HEK293T (cell line): ENCODE measurements at regions not wholly inside any gene's neighbourhood (a gene's known extent, or its start where the extent isn't known, plus 50 kb on each side); places are given as distances from the start of the nearest gene placed in this dataset.

Experiments
- CTCF ChIA-PET: fragments of 350-600 bp; formaldehyde crosslinking; extraction: SDS; loops from one replicate; lab custom pipeline; 2021; ENCODE audit warnings: antibody characterized with exemption, inconsistent platforms; lab: Yijun Ruan, JAX
- POLR2A ChIA-PET: fragments of 350-600 bp; formaldehyde crosslinking; extraction: SDS; loops from one replicate; lab custom pipeline; 2020; ENCODE audit warnings: antibody characterized with exemption, inconsistent platforms; lab: Yijun Ruan, JAX
- DNase-seq: peaks from one replicate; pipeline ENCODE4 v3.0.0; 2012; ENCODE audit warnings: mixed read lengths; ENCODE audit errors: extremely low spot score
- ARNT ChIP-seq: fragments of 450-650 bp; IDR thresholded peaks from 2 replicates; pipeline ENCODE4 v1.6.1; 2017; ENCODE audit warnings: mild to moderate bottlenecking
- BHLHE40 ChIP-seq: fragments of 450-650 bp; IDR thresholded peaks from 2 replicates; pipeline ENCODE4 v1.6.1; 2016; ENCODE audit warnings: mild to moderate bottlenecking, moderate library complexity, borderline replicate concordance
- CTBP1 ChIP-seq: fragments of 450-650 bp; IDR thresholded peaks from 2 replicates; pipeline ENCODE4 v1.6.1; 2016; ENCODE audit warnings: borderline replicate concordance
- ELF4 ChIP-seq: fragments of 450-650 bp; IDR thresholded peaks from 2 replicates; pipeline ENCODE4 v1.6.1; 2017; ENCODE audit warnings: antibody characterized with exemption
- FOXA1 ChIP-seq: fragments of 450-650 bp; IDR thresholded peaks from 2 replicates; pipeline ENCODE4 v1.6.1; 2016; ENCODE audit warnings: mild to moderate bottlenecking
- FOXK2 ChIP-seq: fragments of 450-650 bp; IDR thresholded peaks from 2 replicates; pipeline ENCODE4 v1.6.1; 2016; ENCODE audit warnings: mild to moderate bottlenecking
- FOXM1 ChIP-seq: fragments of 450-650 bp; IDR thresholded peaks from 2 replicates; pipeline ENCODE4 v1.6.1; 2017; ENCODE audit warnings: mild to moderate bottlenecking, borderline replicate concordance
- HDGF ChIP-seq: fragments of 450-650 bp; IDR thresholded peaks from 2 replicates; pipeline ENCODE4 v1.6.1; 2017; ENCODE audit warnings: antibody characterized with exemption, borderline replicate concordance
- L3MBTL2 ChIP-seq: fragments of 450-650 bp; conservative IDR thresholded peaks from 2 replicates; pipeline ENCODE4 v1.6.1; 2016; ENCODE audit warnings: mild to moderate bottlenecking
- LEF1 ChIP-seq: fragments of 450-650 bp; IDR thresholded peaks from 2 replicates; pipeline ENCODE4 v1.6.1; 2017; ENCODE audit warnings: mild to moderate bottlenecking, borderline replicate concordance
- NFRKB ChIP-seq: fragments of 450-650 bp; IDR thresholded peaks from 2 replicates; pipeline ENCODE4 v1.6.1; 2016; ENCODE audit warnings: mild to moderate bottlenecking, moderate library complexity
- PKNOX1 ChIP-seq: fragments of 450-650 bp; IDR thresholded peaks from 2 replicates; pipeline ENCODE4 v1.6.1; 2016
- SP1 ChIP-seq: fragments of 450-650 bp; IDR thresholded peaks from 2 replicates; pipeline ENCODE4 v1.6.1; 2017
- SUZ12 ChIP-seq: fragments of 450-650 bp; IDR thresholded peaks from 2 replicates; pipeline ENCODE4 v1.6.1; 2016; ENCODE audit warnings: mild to moderate bottlenecking
- TARDBP ChIP-seq: fragments of 450-650 bp; IDR thresholded peaks from 2 replicates; pipeline ENCODE4 v1.6.1; 2016
- ZNF384 ChIP-seq: fragments of 450-650 bp; IDR thresholded peaks from 2 replicates; pipeline ENCODE4 v1.6.1; 2016

DNA sequence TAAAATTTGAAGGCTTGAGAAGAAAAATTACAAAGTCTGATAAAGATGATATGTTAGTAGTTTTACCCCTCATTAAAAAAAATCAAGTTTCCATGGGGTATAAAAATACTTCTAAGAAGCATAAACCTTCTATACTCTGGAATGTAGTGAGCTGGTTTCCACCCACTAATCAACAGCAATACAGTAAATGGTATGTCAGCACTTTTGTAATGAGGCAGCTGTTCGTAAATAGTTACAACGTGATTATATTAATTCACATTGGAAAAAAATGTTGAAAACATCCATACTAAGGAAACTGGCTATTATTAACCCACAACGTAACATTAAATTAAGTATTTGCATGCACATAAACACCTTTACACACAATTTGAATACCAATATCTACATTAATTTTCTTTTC is 283.1 kb upstream of the FAM174A start:
- no peak for TF ChIP-seq NFRKB
- DNase-seq, result no peak
- CTCF ChIA-PET, result no interaction called here
- POLR2A ChIA-PET, result no interaction called here

- POLR2A ChIA-PET, result no interaction called here
- DNase-seq, result no peak
- CTCF ChIA-PET, result no interaction called here
- TF ChIP-seq CTBP1 (no peak), L3MBTL2 (no peak), SUZ12 (no peak), FOXA1 (no peak), ARNT (no peak), NFRKB (no peak), FOXK2 (no peak), BHLHE40 (no peak), LEF1 (no peak), HDGF (no peak)
Observed at GRCh38 chr5:100249884-100250269, 285.3 kb upstream of the FAM174A start.

DNA sequence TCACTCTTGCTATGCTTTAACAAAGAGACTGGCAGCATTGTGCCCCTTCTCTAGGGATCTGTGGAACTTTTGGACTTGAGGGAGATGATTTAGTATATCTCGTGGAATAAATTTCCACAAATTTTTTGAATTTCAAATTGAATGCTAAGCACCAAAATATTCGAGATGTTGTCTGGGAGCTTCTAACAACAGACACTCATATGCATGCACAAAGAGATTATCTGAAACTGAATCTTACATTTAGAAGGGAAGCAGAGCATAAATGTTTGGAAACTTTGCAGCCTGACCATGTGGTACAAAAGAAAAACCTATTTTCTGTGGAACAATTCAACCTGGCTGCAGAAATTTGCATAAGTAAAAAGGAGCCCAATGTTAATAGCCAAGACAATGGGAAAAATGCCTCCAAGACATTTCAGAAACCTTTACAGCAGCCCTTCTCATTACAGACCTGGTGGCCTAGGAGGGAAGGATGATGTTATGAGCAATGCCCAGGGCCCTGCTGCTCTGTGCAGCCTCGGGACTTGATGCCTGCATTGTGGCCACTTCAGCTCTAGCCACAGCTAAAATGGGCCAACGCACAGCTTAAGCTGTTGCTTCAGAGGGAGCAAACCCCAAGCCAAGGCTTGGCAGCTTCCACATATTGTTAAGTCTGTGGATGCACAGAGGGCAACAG is 285.8 kb upstream of the FAM174A start:
- ChIA-PET CTCF (no interaction called here), POLR2A (no interaction called here)
- DNase-seq, result no peak
- TF ChIP-seq HDGF (no peak), L3MBTL2 (no peak), SUZ12 (no peak), FOXA1 (no peak), PKNOX1 (no peak), TARDBP (no peak), SP1 (no peak), FOXK2 (no peak), ZNF384 (no peak), LEF1 (no peak), CTBP1 (no peak)

DNA sequence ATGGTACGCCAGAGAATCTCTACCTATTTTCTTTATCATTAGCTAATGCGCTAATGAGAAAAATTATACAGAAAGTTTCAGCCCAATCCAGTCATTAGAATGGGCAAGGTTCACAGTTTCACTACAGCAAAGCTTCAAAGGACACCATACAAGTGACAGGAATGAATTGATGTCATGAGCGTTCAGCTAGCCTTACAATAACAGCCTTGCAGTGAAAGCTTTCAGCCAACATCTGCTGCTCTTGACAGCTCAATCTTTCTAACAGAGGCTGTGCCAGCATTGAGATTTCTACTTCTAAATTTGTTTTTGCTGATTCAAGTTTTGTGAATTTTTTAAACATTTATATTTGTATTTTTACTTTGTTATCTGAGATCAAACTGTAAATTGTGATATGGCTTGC is 302.4 kb upstream of the FAM174A start:
- CTCF ChIA-PET, result no interaction called here
- POLR2A ChIA-PET, result no interaction called here
- TF ChIP-seq FOXA1 (no peak), L3MBTL2 (no peak), LEF1 (no peak), FOXK2 (no peak), ELF4 (no peak), ARNT (no peak), FOXM1 (no peak)
- DNase-seq, result no peak

GRCh38 chr5:100188778-100189177 is 346.4 kb upstream of the FAM174A start:
- ChIA-PET POLR2A (no interaction called here), CTCF (no interaction called here)
- no peak for DNase-seq
- no peak for TF ChIP-seq TARDBP
- TF ChIP-seq FOXA1, result no peak
- no peak for TF ChIP-seq SUZ12
- TF ChIP-seq SP1, result no peak
- no peak for TF ChIP-seq FOXM1
- TF ChIP-seq LEF1, result no peak
- TF ChIP-seq ARNT, result no peak
- no peak for TF ChIP-seq BHLHE40
- no peak for TF ChIP-seq L3MBTL2
- no peak for TF ChIP-seq ELF4
- TF ChIP-seq CTBP1, result no peak
- no peak for TF ChIP-seq NFRKB
- TF ChIP-seq PKNOX1, result no peak
- TF ChIP-seq HDGF, result no peak
- no peak for TF ChIP-seq FOXK2
- no peak for TF ChIP-seq ZNF384

- POLR2A ChIA-PET, result no interaction called here
- TF ChIP-seq ARNT (no peak), PKNOX1 (peak; percentile 35; the same call in 1 of the 2 replicates)
- CTCF ChIA-PET, result no interaction called here
- no peak for DNase-seq
Observed at GRCh38 chr5:100188339-100188738, 346.8 kb upstream of the FAM174A start.

- CTCF ChIA-PET, result no interaction called here
- TF ChIP-seq L3MBTL2, result no peak
- no peak for TF ChIP-seq BHLHE40
- TF ChIP-seq TARDBP, result no peak
- TF ChIP-seq LEF1, result no peak
- no peak for TF ChIP-seq ARNT
- no peak for TF ChIP-seq FOXA1
Observed at GRCh38 chr5:100186181-100186580, 349.0 kb upstream of the FAM174A start.

More at GRCh38 chr5:100186181-100186580, 349.0 kb upstream of the FAM174A start:
- DNase-seq, result no peak
- POLR2A ChIA-PET, result no interaction called here
